ENCODE measurements at regions not wholly inside any gene's neighbourhood (a gene's known extent, or its start where the extent isn't known, plus 50 kb on each side); places are given as distances from the start of the nearest gene placed in this dataset.

DNA sequence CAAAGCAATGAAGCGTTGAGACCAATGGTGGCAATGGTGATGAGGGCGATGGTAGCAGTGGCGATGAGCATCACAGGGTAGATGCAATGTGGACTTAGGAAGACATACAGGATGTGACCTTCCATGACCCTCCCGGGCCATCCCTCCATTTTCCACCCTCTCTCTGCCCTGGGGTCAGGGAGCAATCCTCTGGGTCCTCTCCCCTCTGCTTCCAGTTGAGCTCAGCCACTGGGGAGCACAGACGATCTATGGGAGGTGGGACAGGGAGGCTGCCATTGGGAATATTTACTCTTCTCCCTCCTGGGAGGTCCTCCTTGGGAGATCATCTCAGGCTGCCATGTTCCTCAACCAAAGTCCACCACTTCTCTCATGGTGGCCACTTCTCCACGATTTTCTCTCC, 260.7 kb upstream of the FOXF1 start:
- no peak overlapping the region for H3K4me2 ChIP-seq (ENCODE audit: low read length)

More for the DNA sequence above, 260.7 kb upstream of the FOXF1 start:
- no peak overlapping the region for H2AFZ ChIP-seq (ENCODE audit: low read depth, low read length, poor library complexity, severe bottlenecking)
- BruUV-seq (replicated peaks), result no TSS peak
- POLR2A ChIA-PET, result no interaction called here
- DNase-seq (ENCODE audit: low read depth, low spot score), result no peak
- intact Hi-C loops (cut with micrococcal nuclease), result no loop called here
- H3K27ac ChIP-seq (ENCODE audit: low read depth, low read length), result no peak overlapping the region
- ATAC-seq, result no peak
- no peak overlapping the region for H3K9ac ChIP-seq (ENCODE audit: low read length)
- CTCF ChIA-PET, result no interaction called here
- no peaks in the 10 kb centered on the region for H3K79me2 ChIP-seq (ENCODE audit: insufficient read depth, low read length)
- H3K4me3 ChIP-seq (replicated peaks in 1 of 2; ENCODE audit: low read depth in 1 of 2, low read length in 2 of 2), result no peak overlapping the region
- no peaks in the 10 kb centered on the region for H3K4me1 ChIP-seq (ENCODE audit: control insufficient read depth in 1 of 2, insufficient read depth in 2 of 2, low read length in 2 of 2)
- RAD21 ChIA-PET (ENCODE audit: low non-redundant PET in 1 of 2, low total read pairs in 2 of 2, uncharacterized antibody in 2 of 2, unreplicated experiment in 2 of 2), result no interaction called here
- H3K9me2 ChIP-seq (ENCODE audit: insufficient read depth), result no peaks in the 10 kb centered on the region
- H3K27me3 ChIP-seq (ENCODE audit: insufficient read depth, low read length), result peaks cover 23% of the 10 kb centered on the region
- H3K36me3 ChIP-seq (ENCODE audit: control insufficient read depth in 1 of 2, insufficient read depth in 2 of 2, low read length in 2 of 2), result no peaks in the 10 kb centered on the region
- H3K9me3 ChIP-seq (ENCODE audit: control insufficient read depth in 1 of 2, insufficient read depth in 1 of 2, low read depth in 1 of 2, low read length in 2 of 2), result no peaks in the 10 kb centered on the region
- TF ChIP-seq POLR2A (IDR thresholded peaks at IDR 0.05; ENCODE audit: borderline replicate concordance, extremely low read depth, insufficient read depth, insufficient read length) (no peak), ZNF274 (IDR thresholded peaks at IDR 0.05; ENCODE audit: low read depth, low read length) (no peak), CBX3 (IDR thresholded peaks at IDR 0.05; ENCODE audit: low read depth) (no peak), EGR1 (IDR thresholded peaks at IDR 0.05; ENCODE audit: low read depth) (no peak), TCF7L2 (IDR thresholded peaks at IDR 0.05; ENCODE audit: borderline replicate concordance, extremely low read depth, insufficient read depth, insufficient read length) (no peak), FOSL1 (IDR thresholded peaks at IDR 0.05; ENCODE audit: low read depth) (no peak), RAD21 (IDR thresholded peaks at IDR 0.05; ENCODE audit: low read depth) (no peak), EZH2phosphoT487 (IDR thresholded peaks at IDR 0.05; ENCODE audit: borderline replicate concordance) (no peak), SIN3A (IDR thresholded peaks at IDR 0.05; ENCODE audit: low read depth) (no peak), POLR2AphosphoS5 (IDR thresholded peaks at IDR 0.05; ENCODE audit: low read depth, low read length) (no peak), ELF1 (IDR thresholded peaks at IDR 0.05; ENCODE audit: borderline replicate concordance, low read depth) (no peak), SP1 (IDR thresholded peaks at IDR 0.05; ENCODE audit: low read depth) (no peak), CEBPB (IDR thresholded peaks at IDR 0.05; ENCODE audit: low read depth) (no peak)
- TF ChIP-seq, protein P1, sequence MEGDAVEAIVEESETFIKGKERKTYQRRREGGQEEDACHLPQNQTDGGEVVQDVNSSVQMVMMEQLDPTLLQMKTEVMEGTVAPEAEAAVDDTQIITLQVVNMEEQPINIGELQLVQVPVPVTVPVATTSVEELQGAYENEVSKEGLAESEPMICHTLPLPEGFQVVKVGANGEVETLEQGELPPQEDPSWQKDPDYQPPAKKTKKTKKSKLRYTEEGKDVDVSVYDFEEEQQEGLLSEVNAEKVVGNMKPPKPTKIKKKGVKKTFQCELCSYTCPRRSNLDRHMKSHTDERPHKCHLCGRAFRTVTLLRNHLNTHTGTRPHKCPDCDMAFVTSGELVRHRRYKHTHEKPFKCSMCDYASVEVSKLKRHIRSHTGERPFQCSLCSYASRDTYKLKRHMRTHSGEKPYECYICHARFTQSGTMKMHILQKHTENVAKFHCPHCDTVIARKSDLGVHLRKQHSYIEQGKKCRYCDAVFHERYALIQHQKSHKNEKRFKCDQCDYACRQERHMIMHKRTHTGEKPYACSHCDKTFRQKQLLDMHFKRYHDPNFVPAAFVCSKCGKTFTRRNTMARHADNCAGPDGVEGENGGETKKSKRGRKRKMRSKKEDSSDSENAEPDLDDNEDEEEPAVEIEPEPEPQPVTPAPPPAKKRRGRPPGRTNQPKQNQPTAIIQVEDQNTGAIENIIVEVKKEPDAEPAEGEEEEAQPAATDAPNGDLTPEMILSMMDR (IDR thresholded peaks at IDR 0.05 in 2 of 3, conservative IDR thresholded peaks at IDR 0.05 in 1 of 3; ENCODE audit: borderline replicate concordance in 1 of 3, insufficient read depth in 1 of 3, low read depth in 2 of 3, low read length in 2 of 3), result no peak
- TF ChIP-seq, protein P2, sequence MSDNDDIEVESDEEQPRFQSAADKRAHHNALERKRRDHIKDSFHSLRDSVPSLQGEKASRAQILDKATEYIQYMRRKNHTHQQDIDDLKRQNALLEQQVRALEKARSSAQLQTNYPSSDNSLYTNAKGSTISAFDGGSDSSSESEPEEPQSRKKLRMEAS (IDR thresholded peaks at IDR 0.05), result no peak
- TF ChIP-seq, protein P3, sequence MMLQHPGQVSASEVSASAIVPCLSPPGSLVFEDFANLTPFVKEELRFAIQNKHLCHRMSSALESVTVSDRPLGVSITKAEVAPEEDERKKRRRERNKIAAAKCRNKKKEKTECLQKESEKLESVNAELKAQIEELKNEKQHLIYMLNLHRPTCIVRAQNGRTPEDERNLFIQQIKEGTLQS (IDR thresholded peaks at IDR 0.05), result no peak
- H4K20me1 ChIP-seq (ENCODE audit: insufficient read depth), result no peaks in the 10 kb centered on the region
